Naive B cell (primary cell): ENCODE measurements at regions not wholly inside any gene's neighbourhood (a gene's known extent, or its start where the extent isn't known, plus 50 kb on each side); places are given as distances from the start of the nearest gene placed in this dataset.
A peak's percentile ranks its signal among the peaks of the same experiment; 100 is the strongest.
"Not testable (repeated sequence)": the region's sequence is repeated elsewhere in the genome, so short reads cannot be mapped to it uniquely, and the experiment has no call there.

Source experiments
- ATAC-seq, 2 donors: fragments of 150-1000 bp; cut with Tn5 transposase; 2 replicates each; pipeline ENCODE4 v1.10.0; 2021; ENCODE audit warnings: low read depth in 2 of 2, mild to moderate bottlenecking in 2 of 2, moderate library complexity in 2 of 2
- DNase-seq: peaks from one replicate; pipeline ENCODE4 v3.0.0; 2022
- H3K27ac Mint-ChIP-seq, 6 donors: one replicate each; pipeline ENCODE4 v1.8.0; 2020 to 2022; ENCODE audit warnings: mild to moderate bottlenecking in 6 of 6, mixed read lengths in 6 of 6, moderate library complexity in 5 of 6, inconsistent platforms in 2 of 6
- H3K27me3 Mint-ChIP-seq, 3 donors: one replicate each; pipeline ENCODE4 v1.8.0; 2021 to 2022; ENCODE audit warnings: mixed read lengths in 3 of 3, mild to moderate bottlenecking in 1 of 3
- H3K36me3 Mint-ChIP-seq, 2 donors: one replicate each; pipeline ENCODE4 v1.8.0; 2020 to 2022; ENCODE audit warnings: mixed read lengths in 2 of 2, inconsistent platforms in 1 of 2, mild to moderate bottlenecking in 1 of 2
- H3K4me1 Mint-ChIP-seq, 3 donors: one replicate each; pipeline ENCODE4 v1.8.0; 2020 to 2022; ENCODE audit warnings: mixed read lengths in 3 of 3, inconsistent platforms in 1 of 3, mild to moderate bottlenecking in 1 of 3, moderate library complexity in 1 of 3
- H3K4me3 Mint-ChIP-seq, 8 donors: one replicate each; pipeline ENCODE4 v1.8.0; 2020 to 2022; ENCODE audit warnings: mild to moderate bottlenecking in 8 of 8, mixed read lengths in 8 of 8, moderate library complexity in 8 of 8, inconsistent platforms in 2 of 8
- H3K9me3 Mint-ChIP-seq, 7 donors: one replicate each; pipeline ENCODE4 v1.8.0; 2020 to 2022; ENCODE audit warnings: mixed read lengths in 7 of 7, mild to moderate bottlenecking in 5 of 7, inconsistent platforms in 2 of 7, moderate library complexity in 1 of 7

- ATAC-seq = no peak
These were observed 391.2 kb upstream of the PODXL start for GRCh38 chr7:131947661-131948060.

GRCh38 chr7:131945957-131946544 is 389.6 kb upstream of the PODXL start:
- Mint-ChIP-seq H3K27ac (peak overlapping the region in 1 of 6 donors; percentile 53), H3K4me3 (peak overlapping the region in 1 of 8 donors; percentile 15), H3K9me3 (peaks cover 0 to 17% (median 7%) of the 10 kb centered on the region in 7 donors), H3K27me3 (peaks cover 5 to 60% (median 51%) of the 10 kb centered on the region in 3 donors), H3K36me3 (peaks cover 0 to 8% of the 10 kb centered on the region in 2 donors), H3K4me1 (no peaks in the 10 kb centered on the region)
- ATAC-seq = no peak
- DNase-seq = no peak

More at GRCh38 chr7:131947661-131948060, 391.2 kb upstream of the PODXL start:
- H3K4me1 Mint-ChIP-seq = no peaks in the 10 kb centered on the region
- H3K9me3 Mint-ChIP-seq = peaks cover 0 to 16% (median 4%) of the 10 kb centered on the region in 7 donors
- peaks cover 0 to 2% of the 10 kb centered on the region in 2 donors for H3K36me3 Mint-ChIP-seq
- no peak for DNase-seq
- H3K27me3 Mint-ChIP-seq = peaks cover under 1 to 47% (median 36%) of the 10 kb centered on the region in 3 donors
- no peak overlapping the region for H3K4me3 Mint-ChIP-seq
- H3K27ac Mint-ChIP-seq = no peak overlapping the region

GRCh38 chr7:131945313-131945911 is 389.0 kb upstream of the PODXL start:
- no peak for DNase-seq
- no peak overlapping the region for H3K27ac Mint-ChIP-seq
- H3K27me3 Mint-ChIP-seq = peaks cover 6 to 60% (median 51%) of the 10 kb centered on the region in 3 donors
- no peaks in the 10 kb centered on the region for H3K4me1 Mint-ChIP-seq
- H3K4me3 Mint-ChIP-seq = no peak overlapping the region
- H3K9me3 Mint-ChIP-seq = peaks cover 0 to 10% (median 2%) of the 10 kb centered on the region in 7 donors
- ATAC-seq = no peak
- peaks cover 0 to 8% of the 10 kb centered on the region in 2 donors for H3K36me3 Mint-ChIP-seq

- Mint-ChIP-seq H3K9me3 (peaks cover 0 to 10% (median 2%) of the 10 kb centered on the region in 7 donors), H3K27me3 (peaks cover 11 to 67% (median 51%) of the 10 kb centered on the region in 3 donors), H3K27ac (no peak overlapping the region), H3K4me1 (no peaks in the 10 kb centered on the region), H3K36me3 (peaks cover 0 to 8% of the 10 kb centered on the region in 2 donors), H3K4me3 (no peak overlapping the region)
- ATAC-seq = no peak
- DNase-seq = no peak
These were observed 388.2 kb upstream of the PODXL start for GRCh38 chr7:131944556-131945069.

- H3K27ac Mint-ChIP-seq = no peak overlapping the region
- H3K4me1 Mint-ChIP-seq = no peaks in the 10 kb centered on the region
- ATAC-seq (no peak), DNase-seq (no peak)
- peaks cover 0 to 10% (median 2%) of the 10 kb centered on the region in 7 donors for H3K9me3 Mint-ChIP-seq
- no peak overlapping the region for H3K4me3 Mint-ChIP-seq
- H3K36me3 Mint-ChIP-seq = peaks cover 0 to 8% of the 10 kb centered on the region in 2 donors
- peaks cover 11 to 67% (median 51%) of the 10 kb centered on the region in 3 donors for H3K27me3 Mint-ChIP-seq
These were observed 387.2 kb upstream of the PODXL start for GRCh38 chr7:131943646-131944045.

GRCh38 chr7:131943211-131943610 is 386.8 kb upstream of the PODXL start:
- H3K27me3 Mint-ChIP-seq = peaks cover 11 to 67% (median 51%) of the 10 kb centered on the region in 3 donors
- H3K27ac Mint-ChIP-seq = no peak overlapping the region
- peaks cover 0 to 8% of the 10 kb centered on the region in 2 donors for H3K36me3 Mint-ChIP-seq
- DNase-seq = no peak
- no peak for ATAC-seq
- H3K4me3 Mint-ChIP-seq = no peak overlapping the region
- H3K9me3 Mint-ChIP-seq = peaks cover 0 to 10% (median 2%) of the 10 kb centered on the region in 7 donors
- no peaks in the 10 kb centered on the region for H3K4me1 Mint-ChIP-seq

GRCh38 chr7:131942287-131943150 is 386.1 kb upstream of the PODXL start:
- no peak for DNase-seq
- Mint-ChIP-seq H3K27me3 (peaks cover 11 to 60% (median 51%) of the 10 kb centered on the region in 3 donors), H3K9me3 (peaks cover 0 to 10% (median 2%) of the 10 kb centered on the region in 7 donors), H3K4me3 (no peak overlapping the region), H3K27ac (no peak overlapping the region), H3K36me3 (peaks cover 0 to 8% of the 10 kb centered on the region in 2 donors), H3K4me1 (no peaks in the 10 kb centered on the region)
- ATAC-seq = no peak

- Mint-ChIP-seq H3K4me1 (no peaks in the 10 kb centered on the region), H3K27ac (no peak overlapping the region), H3K36me3 (peaks cover 0 to 8% of the 10 kb centered on the region in 2 donors), H3K4me3 (no peak overlapping the region), H3K27me3 (peaks cover 11 to 49% (median 48%) of the 10 kb centered on the region in 3 donors), H3K9me3 (peaks cover 0 to 10% (median 2%) of the 10 kb centered on the region in 7 donors)
- DNase-seq (no peak), ATAC-seq (no peak)
These were observed 384.9 kb upstream of the PODXL start for GRCh38 chr7:131941291-131941690.

GRCh38 chr7:131940621-131941165 is 384.3 kb upstream of the PODXL start:
- Mint-ChIP-seq H3K27ac (no peak overlapping the region), H3K9me3 (peaks cover 0 to 10% (median 4%) of the 10 kb centered on the region in 7 donors), H3K27me3 (peaks cover 11 to 45% (median 42%) of the 10 kb centered on the region in 3 donors), H3K4me1 (no peaks in the 10 kb centered on the region), H3K36me3 (peaks cover 0 to 8% of the 10 kb centered on the region in 2 donors), H3K4me3 (no peak overlapping the region)
- ATAC-seq (no peak), DNase-seq (no peak)

- not testable (repeated sequence) for H3K36me3 Mint-ChIP-seq, ATAC-seq, H3K4me3 Mint-ChIP-seq, H3K27ac Mint-ChIP-seq, DNase-seq, H3K4me1 Mint-ChIP-seq, H3K9me3 Mint-ChIP-seq
- H3K27me3 Mint-ChIP-seq = peaks cover 15 to 32% (median 27%) of the 10 kb centered on the region in 3 donors
These were observed 382.4 kb upstream of the PODXL start for GRCh38 chr7:131938788-131939187.

- ATAC-seq (no peak), DNase-seq (no peak)
- Mint-ChIP-seq H3K4me1 (no peaks in the 10 kb centered on the region), H3K27ac (no peak overlapping the region), H3K36me3 (peaks cover 0 to 8% of the 10 kb centered on the region in 2 donors), H3K4me3 (no peak overlapping the region), H3K9me3 (peaks cover 0 to 18% (median 5%) of the 10 kb centered on the region in 7 donors), H3K27me3 (peaks cover 15 to 23% (median 22%) of the 10 kb centered on the region in 3 donors)
These were observed 381.4 kb upstream of the PODXL start for GRCh38 chr7:131937868-131938267.

- Mint-ChIP-seq H3K4me1 (no peaks in the 10 kb centered on the region), H3K36me3 (no peaks in the 10 kb centered on the region), H3K27me3 (peaks cover 4 to 7% (median 5%) of the 10 kb centered on the region in 3 donors), H3K9me3 (peaks cover 0 to 10% (median 2%) of the 10 kb centered on the region in 7 donors), H3K27ac (no peak overlapping the region), H3K4me3 (no peak overlapping the region)
- ATAC-seq (no peak), DNase-seq (no peak)
These were observed 378.8 kb upstream of the PODXL start for GRCh38 chr7:131935180-131935579.

GRCh38 chr7:131934452-131934851 is 378.0 kb upstream of the PODXL start:
- Mint-ChIP-seq H3K4me1 (no peaks in the 10 kb centered on the region), H3K27ac (no peak overlapping the region), H3K9me3 (peaks cover 0 to 15% (median 2%) of the 10 kb centered on the region in 7 donors), H3K36me3 (no peaks in the 10 kb centered on the region), H3K4me3 (no peak overlapping the region), H3K27me3 (peaks cover 0 to 5% (median 4%) of the 10 kb centered on the region in 3 donors)
- ATAC-seq (no peak), DNase-seq (no peak)
